GM12892 (cell line): ENCODE measurements at regions not wholly inside any gene's neighbourhood (a gene's known extent, or its start where the extent isn't known, plus 50 kb on each side); places are given as distances from the start of the nearest gene placed in this dataset.

Experiments
- POLR2A ChIP-seq: IDR thresholded peaks from 2 replicates; pipeline ENCODE4 v1.6.1; 2011; ENCODE audit warnings: low read depth, low read length, control low read depth
- POLR2AphosphoS5 ChIP-seq: IDR thresholded peaks from 2 replicates; pipeline ENCODE4 v1.6.1; 2011; ENCODE audit warnings: low read depth, low read length, control low read depth

DNA sequence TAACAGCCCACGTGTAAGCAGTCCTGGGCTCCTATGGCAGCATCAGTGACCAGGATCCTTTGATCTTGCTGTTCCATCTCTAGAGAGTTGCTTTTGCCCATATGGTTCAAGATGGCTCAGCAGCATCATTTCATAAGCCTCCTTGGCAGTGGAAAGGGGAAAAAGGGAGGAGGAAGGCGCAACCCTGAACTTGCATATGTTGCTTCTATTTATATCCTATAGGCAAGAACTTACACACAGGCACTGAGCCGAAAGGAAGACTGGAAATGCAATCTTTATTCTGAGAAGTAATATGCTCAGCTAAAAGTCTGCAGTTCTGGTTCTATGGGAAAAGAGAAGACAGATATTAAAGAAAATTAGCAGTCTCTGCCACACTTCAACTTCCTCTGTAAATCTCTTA, 167.7 kb upstream of the PLXNC1 start:
- TF ChIP-seq POLR2A (no peak), POLR2AphosphoS5 (no peak)
